Osteoblast (primary cell): ENCODE measurements at regions not wholly inside any gene's neighbourhood (a gene's known extent, or its start where the extent isn't known, plus 50 kb on each side); places are given as distances from the start of the nearest gene placed in this dataset.

Experiments
- DNase-seq: peaks from one replicate; pipeline ENCODE4 v3.0.0; 2011; ENCODE audit warnings: low spot score, mixed read lengths; ENCODE audit not compliant: insufficient read length; ENCODE audit errors: missing footprints
- H2AFZ ChIP-seq: 2 replicates; pipeline ENCODE4 v1.6.0; 2011; ENCODE audit warnings: mild to moderate bottlenecking, low read length
- H3K27ac ChIP-seq: 2 replicates; pipeline ENCODE4 v1.5.1; 2011; ENCODE audit warnings: mild to moderate bottlenecking, low read depth, low read length, moderate library complexity
- H3K27me3 ChIP-seq: 2 replicates; pipeline ENCODE4 v1.6.0; 2012; ENCODE audit warnings: mild to moderate bottlenecking, control low read depth, inconsistent platforms, low read length, moderate library complexity; ENCODE audit not compliant: insufficient read depth
- H3K36me3 ChIP-seq: 2 replicates; pipeline ENCODE4 v1.5.1; 2011; ENCODE audit warnings: mild to moderate bottlenecking, low read length, control low read depth, moderate library complexity; ENCODE audit not compliant: insufficient read depth
- H3K4me1 ChIP-seq: 2 replicates; pipeline ENCODE4 v1.5.1; 2011; ENCODE audit warnings: mild to moderate bottlenecking, low read length, control low read depth, moderate library complexity; ENCODE audit not compliant: insufficient read depth
- H3K4me2 ChIP-seq: 2 replicates; pipeline ENCODE4 v1.6.0; 2011; ENCODE audit warnings: mild to moderate bottlenecking, low read length; ENCODE audit not compliant: insufficient read depth
- H3K4me3 ChIP-seq: fragments of 200-600 bp; sonication (generic); 3 replicates; pipeline ENCODE4 v1.5.1; 2012; ENCODE audit warnings: mild to moderate bottlenecking, low read length, inconsistent platforms; ENCODE audit not compliant: insufficient read depth
- H3K79me2 ChIP-seq: 2 replicates; pipeline ENCODE4 v1.6.0; 2012; ENCODE audit warnings: mild to moderate bottlenecking, low read length, control low read depth, inconsistent platforms; ENCODE audit not compliant: insufficient read depth
- H3K9me3 ChIP-seq: 2 replicates; pipeline ENCODE4 v1.5.1; 2011; ENCODE audit warnings: low read depth, low read length, control low read depth
- H4K20me1 ChIP-seq: 2 replicates; pipeline ENCODE4 v1.6.0; 2012; ENCODE audit warnings: mild to moderate bottlenecking, low read length, control low read depth; ENCODE audit not compliant: insufficient read depth
- CTCF ChIP-seq: IDR thresholded peaks from 2 replicates; pipeline ENCODE4 v1.5.1; 2011; ENCODE audit warnings: mild to moderate bottlenecking, low read depth, low read length, moderate library complexity; ENCODE audit errors: extremely low read depth

- no peaks in the 10 kb centered on the region for H3K27me3 ChIP-seq
- no peaks in the 10 kb centered on the region for H4K20me1 ChIP-seq
- H3K36me3 ChIP-seq = no peaks in the 10 kb centered on the region
- no peaks in the 10 kb centered on the region for H3K9me3 ChIP-seq
- H3K27ac ChIP-seq = no peak overlapping the region
- TF ChIP-seq CTCF = no peak
- H3K4me3 ChIP-seq = no peak overlapping the region
- H2AFZ ChIP-seq = no peak overlapping the region
- no peaks in the 10 kb centered on the region for H3K79me2 ChIP-seq
- H3K4me2 ChIP-seq = no peak overlapping the region
- DNase-seq = peak; percentile 8
- H3K4me1 ChIP-seq = no peaks in the 10 kb centered on the region
Measured at GRCh38 chr2:84102274-84102673, 356.8 kb downstream of the SUCLG1 start.

GRCh38 chr2:84088656-84089055 is 370.4 kb downstream of the SUCLG1 start:
- no peak overlapping the region for H3K4me2 ChIP-seq
- no peak for DNase-seq
- H3K36me3 ChIP-seq = no peaks in the 10 kb centered on the region
- H3K27me3 ChIP-seq = no peaks in the 10 kb centered on the region
- H3K4me1 ChIP-seq = no peaks in the 10 kb centered on the region
- H4K20me1 ChIP-seq = no peaks in the 10 kb centered on the region
- H3K27ac ChIP-seq = no peak overlapping the region
- H3K4me3 ChIP-seq = no peak overlapping the region
- H3K9me3 ChIP-seq = peaks cover 4% of the 10 kb centered on the region
- no peak overlapping the region for H2AFZ ChIP-seq
- TF ChIP-seq CTCF = no peak
- no peaks in the 10 kb centered on the region for H3K79me2 ChIP-seq

- Histone ChIP-seq H3K36me3 (no peaks in the 10 kb centered on the region), H3K4me1 (no peaks in the 10 kb centered on the region), H3K9me3 (peaks cover 4% of the 10 kb centered on the region), H3K4me2 (no peak overlapping the region), H3K4me3 (no peak overlapping the region), H3K27ac (no peak overlapping the region), H3K27me3 (no peaks in the 10 kb centered on the region), H4K20me1 (no peaks in the 10 kb centered on the region), H2AFZ (no peak overlapping the region), H3K79me2 (no peaks in the 10 kb centered on the region)
- DNase-seq = no peak
- TF ChIP-seq CTCF = no peak
Measured at GRCh38 chr2:84085562-84085961, 373.5 kb downstream of the SUCLG1 start.

GRCh38 chr2:84084856-84085255 is 374.2 kb downstream of the SUCLG1 start:
- Histone ChIP-seq H3K27me3 (no peaks in the 10 kb centered on the region), H3K79me2 (no peaks in the 10 kb centered on the region), H3K27ac (no peak overlapping the region), H3K36me3 (no peaks in the 10 kb centered on the region), H3K4me2 (no peak overlapping the region), H4K20me1 (no peaks in the 10 kb centered on the region), H3K9me3 (peaks cover 8% of the 10 kb centered on the region), H3K4me1 (no peaks in the 10 kb centered on the region), H2AFZ (no peak overlapping the region), H3K4me3 (no peak overlapping the region)
- no peak for TF ChIP-seq CTCF
- no peak for DNase-seq
